ENCODE measurements at regions not wholly inside any gene's neighbourhood (a gene's known extent, or its start where the extent isn't known, plus 50 kb on each side); places are given as distances from the start of the nearest gene placed in this dataset.

GRCh38 chr1:30474818-30475200, 248.6 kb downstream of the MATN1 start:
- TF ChIP-seq POLR2AphosphoS5 (IDR thresholded peaks at IDR 0.05; ENCODE audit: low read depth, low read length) = no peak
- TF ChIP-seq FOXP2 (optimal IDR thresholded peaks at IDR 0.05; ENCODE audit: borderline replicate concordance, extremely low read depth, extremely low read length, insufficient read depth) = no peak
- TF ChIP-seq, protein P1, sequence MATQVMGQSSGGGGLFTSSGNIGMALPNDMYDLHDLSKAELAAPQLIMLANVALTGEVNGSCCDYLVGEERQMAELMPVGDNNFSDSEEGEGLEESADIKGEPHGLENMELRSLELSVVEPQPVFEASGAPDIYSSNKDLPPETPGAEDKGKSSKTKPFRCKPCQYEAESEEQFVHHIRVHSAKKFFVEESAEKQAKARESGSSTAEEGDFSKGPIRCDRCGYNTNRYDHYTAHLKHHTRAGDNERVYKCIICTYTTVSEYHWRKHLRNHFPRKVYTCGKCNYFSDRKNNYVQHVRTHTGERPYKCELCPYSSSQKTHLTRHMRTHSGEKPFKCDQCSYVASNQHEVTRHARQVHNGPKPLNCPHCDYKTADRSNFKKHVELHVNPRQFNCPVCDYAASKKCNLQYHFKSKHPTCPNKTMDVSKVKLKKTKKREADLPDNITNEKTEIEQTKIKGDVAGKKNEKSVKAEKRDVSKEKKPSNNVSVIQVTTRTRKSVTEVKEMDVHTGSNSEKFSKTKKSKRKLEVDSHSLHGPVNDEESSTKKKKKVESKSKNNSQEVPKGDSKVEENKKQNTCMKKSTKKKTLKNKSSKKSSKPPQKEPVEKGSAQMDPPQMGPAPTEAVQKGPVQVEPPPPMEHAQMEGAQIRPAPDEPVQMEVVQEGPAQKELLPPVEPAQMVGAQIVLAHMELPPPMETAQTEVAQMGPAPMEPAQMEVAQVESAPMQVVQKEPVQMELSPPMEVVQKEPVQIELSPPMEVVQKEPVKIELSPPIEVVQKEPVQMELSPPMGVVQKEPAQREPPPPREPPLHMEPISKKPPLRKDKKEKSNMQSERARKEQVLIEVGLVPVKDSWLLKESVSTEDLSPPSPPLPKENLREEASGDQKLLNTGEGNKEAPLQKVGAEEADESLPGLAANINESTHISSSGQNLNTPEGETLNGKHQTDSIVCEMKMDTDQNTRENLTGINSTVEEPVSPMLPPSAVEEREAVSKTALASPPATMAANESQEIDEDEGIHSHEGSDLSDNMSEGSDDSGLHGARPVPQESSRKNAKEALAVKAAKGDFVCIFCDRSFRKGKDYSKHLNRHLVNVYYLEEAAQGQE (IDR thresholded peaks at IDR 0.05; ENCODE audit: insufficient read depth in 1 of 2, low read depth in 2 of 2, low read length in 2 of 2) = no peak
- TF ChIP-seq TAF1 (IDR thresholded peaks at IDR 0.05; ENCODE audit: borderline replicate concordance, insufficient read depth, low read length) = no peak
- TF ChIP-seq SIN3A (IDR thresholded peaks at IDR 0.05; ENCODE audit: borderline replicate concordance, insufficient read depth, low read length) = no peak

GRCh38 chr1:30473922-30474817, 249.2 kb downstream of the MATN1 start:
- TF ChIP-seq SIN3A (IDR thresholded peaks at IDR 0.05; ENCODE audit: borderline replicate concordance, insufficient read depth, low read length) (no peak), FOXP2 (optimal IDR thresholded peaks at IDR 0.05; ENCODE audit: borderline replicate concordance, extremely low read depth, extremely low read length, insufficient read depth) (no peak), POLR2AphosphoS5 (IDR thresholded peaks at IDR 0.05; ENCODE audit: low read depth, low read length) (no peak), TAF1 (IDR thresholded peaks at IDR 0.05; ENCODE audit: borderline replicate concordance, insufficient read depth, low read length) (no peak)
- TF ChIP-seq, protein P1 (IDR thresholded peaks at IDR 0.05; ENCODE audit: insufficient read depth in 1 of 2, low read depth in 2 of 2, low read length in 2 of 2) = no peak

DNA sequence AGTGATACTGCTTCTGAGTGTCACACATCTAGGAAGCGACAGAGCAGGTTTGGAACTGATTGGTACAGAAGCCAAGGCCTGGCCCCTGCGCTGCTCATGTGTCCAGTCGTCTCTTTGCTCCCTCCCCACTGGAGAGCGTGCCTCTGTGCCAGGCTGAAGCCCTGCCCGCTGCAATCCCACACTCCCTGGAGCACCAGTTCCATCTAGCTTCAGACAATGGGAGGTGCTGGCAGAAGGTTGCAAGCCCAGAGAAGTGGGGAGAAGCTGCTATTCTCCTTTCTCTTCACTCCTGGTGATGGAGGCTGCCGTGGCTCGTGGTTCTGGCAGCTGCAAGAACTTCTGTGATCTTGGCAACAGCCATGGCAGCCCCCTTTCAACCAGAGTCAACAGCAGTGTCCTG, 250.9 kb downstream of the MATN1 start:
- no peak for TF ChIP-seq TAF1 (IDR thresholded peaks at IDR 0.05; ENCODE audit: borderline replicate concordance, insufficient read depth, low read length)
- TF ChIP-seq POLR2AphosphoS5 (IDR thresholded peaks at IDR 0.05; ENCODE audit: low read depth, low read length) = no peak
- no peak for TF ChIP-seq FOXP2 (optimal IDR thresholded peaks at IDR 0.05; ENCODE audit: borderline replicate concordance, extremely low read depth, extremely low read length, insufficient read depth)
- TF ChIP-seq, protein P1 (IDR thresholded peaks at IDR 0.05; ENCODE audit: insufficient read depth in 1 of 2, low read depth in 2 of 2, low read length in 2 of 2) = no peak
- no peak for TF ChIP-seq SIN3A (IDR thresholded peaks at IDR 0.05; ENCODE audit: borderline replicate concordance, insufficient read depth, low read length)

- TF ChIP-seq POLR2AphosphoS5 (IDR thresholded peaks at IDR 0.05; ENCODE audit: low read depth, low read length) (no peak), FOXP2 (optimal IDR thresholded peaks at IDR 0.05; ENCODE audit: borderline replicate concordance, extremely low read depth, extremely low read length, insufficient read depth) (no peak), TAF1 (IDR thresholded peaks at IDR 0.05; ENCODE audit: borderline replicate concordance, insufficient read depth, low read length) (no peak), SIN3A (IDR thresholded peaks at IDR 0.05; ENCODE audit: borderline replicate concordance, insufficient read depth, low read length) (no peak)
- TF ChIP-seq, protein P1 (IDR thresholded peaks at IDR 0.05; ENCODE audit: insufficient read depth in 1 of 2, low read depth in 2 of 2, low read length in 2 of 2) = no peak
These were observed 251.4 kb downstream of the MATN1 start for GRCh38 chr1:30472009-30472408.

Data from PFSK-1 (cell line).